H1 (cell line): ENCODE measurements at regions not wholly inside any gene's neighbourhood (a gene's known extent, or its start where the extent isn't known, plus 50 kb on each side); places are given as distances from the start of the nearest gene placed in this dataset.
A peak's percentile ranks its signal among the peaks of the same experiment; 100 is the strongest.

Source experiments
- CTCF ChIA-PET: fragments of 300-600 bp; sonication (Branson Sonifier 250); formaldehyde crosslinking; loops from one replicate; lab custom pipeline; 2021; ENCODE audit not compliant: partially characterized antibody; lab: Charles Lee
- POLR2A ChIA-PET: fragments of 300-600 bp; sonication (Branson Sonifier 250); formaldehyde crosslinking; loops from one replicate; lab custom pipeline; 2021; ENCODE audit warnings: inconsistent platforms; ENCODE audit not compliant: partially characterized antibody; lab: Charles Lee
- DNase-seq, 2 experiments: peaks; one replicate each; pipeline versions ENCODE4 v3.0.0 to v3.0.0-alpha.2; 2010 to 2022; ENCODE audit warnings: low spot score in 2 of 2, low read depth in 1 of 2, mixed read lengths in 1 of 2
- FAIRE-seq: peaks from 2 replicates; lab custom pipeline; 2011; peaks lifted over from hg19 to GRCh38; lab: Jason Lieb, UNC
- H2AFZ ChIP-seq: 2 replicates; pipeline ENCODE4 v1.8.1; 2012; ENCODE audit warnings: low read length, inconsistent platforms
- H2AK5ac ChIP-seq: 2 replicates; pipeline ENCODE4 v1.6.1; 2013; ENCODE audit warnings: low read depth, low read length
- H2BK120ac ChIP-seq: replicated peaks from 2 replicates; pipeline ENCODE3; 2013; ENCODE audit warnings: low read depth, low read length, inconsistent platforms
- H2BK12ac ChIP-seq: 2 replicates; pipeline ENCODE4 v1.6.1; 2013; ENCODE audit warnings: low read depth, low read length
- H2BK15ac ChIP-seq: 2 replicates; pipeline ENCODE4 v1.6.1; 2013; ENCODE audit warnings: low read length
- H2BK20ac ChIP-seq: 2 replicates; pipeline ENCODE4 v1.6.1; 2013; ENCODE audit warnings: low read length
- H2BK5ac ChIP-seq: 2 replicates; pipeline ENCODE4 v1.6.1; 2013; ENCODE audit warnings: low read depth, low read length
- H3K14ac ChIP-seq: 2 replicates; pipeline ENCODE4 v1.6.1; 2013; ENCODE audit warnings: inconsistent platforms; ENCODE audit not compliant: insufficient read length
- H3K18ac ChIP-seq: 2 replicates; pipeline ENCODE4 v1.6.1; 2013; ENCODE audit warnings: low read length; ENCODE audit errors: extremely low read depth
- H3K23ac ChIP-seq: 2 replicates; pipeline ENCODE4 v1.6.1; 2013; ENCODE audit warnings: inconsistent platforms; ENCODE audit not compliant: insufficient read length
- H3K23me2 ChIP-seq: 2 replicates; pipeline ENCODE4 v1.6.1; 2013; ENCODE audit warnings: low read depth, low read length
- H3K27ac ChIP-seq: 2 replicates; pipeline ENCODE4 v1.6.1; 2011; ENCODE audit warnings: low read depth, low read length, inconsistent platforms
- H3K27me3 ChIP-seq, 4 experiments: replicated peaks in 1 of 4; 1 replicate in 1 of 4; 2 replicates in 3 of 4; pipeline versions ENCODE4 v1.6.1 to v1.8.1; 2011 to 2013; ENCODE audit warnings: low read length in 3 of 4, mild to moderate bottlenecking in 3 of 4, inconsistent platforms in 2 of 4, mixed read lengths in 2 of 4, moderate library complexity in 1 of 4; ENCODE audit not compliant: control insufficient read depth in 3 of 4, insufficient read depth in 3 of 4; ENCODE audit errors: extremely low read depth in 1 of 4
- H3K36me3 ChIP-seq, 4 experiments: 2 replicates each; pipeline versions ENCODE4 v1.6.1 to v1.8.1; 2011 to 2013; ENCODE audit warnings: mild to moderate bottlenecking in 4 of 4, low read length in 3 of 4, moderate library complexity in 2 of 4, control low read depth in 1 of 4, inconsistent platforms in 1 of 4; ENCODE audit not compliant: insufficient read depth in 4 of 4, control insufficient read depth in 2 of 4
- H3K4ac ChIP-seq: replicated peaks from 2 replicates; pipeline ENCODE3; 2013; ENCODE audit warnings: low read length, low read depth, mixed read lengths, inconsistent platforms; ENCODE audit not compliant: insufficient read length
- H3K4me1 ChIP-seq, 4 experiments: replicated peaks in 1 of 4; 1 replicate in 1 of 4; 2 replicates in 3 of 4; pipeline versions ENCODE4 v1.6.1 to v1.8.1; 2011 to 2013; ENCODE audit warnings: low read length in 3 of 4, inconsistent platforms in 2 of 4, mixed read lengths in 1 of 4; ENCODE audit not compliant: insufficient read depth in 4 of 4, control insufficient read depth in 3 of 4
- H3K4me2 ChIP-seq, 2 experiments: 2 replicates each; pipeline versions ENCODE4 v1.6.1 to v1.8.1; 2011 to 2013; ENCODE audit warnings: low read depth in 2 of 2, low read length in 2 of 2, control low read depth in 1 of 2, inconsistent platforms in 1 of 2, mild to moderate bottlenecking in 1 of 2; ENCODE audit not compliant: insufficient read depth in 1 of 2
- H3K4me3 ChIP-seq, 4 experiments: fragments of 200-600, 300-600 bp in 1 of 4; sonication (generic), shearing (Covaris generic), sonication (Bioruptor Twin) in 1 of 4; 2 replicates each; pipeline versions ENCODE4 v1.5.1 to v1.8.1; 2011 to 2016; ENCODE audit warnings: low read length in 4 of 4, low read depth in 3 of 4, control low read depth in 2 of 4, inconsistent platforms in 2 of 4, mild to moderate bottlenecking in 2 of 4, mixed read lengths in 1 of 4, moderate library complexity in 1 of 4; ENCODE audit not compliant: insufficient read depth in 2 of 4; ENCODE audit errors: extremely low read depth in 1 of 4
- H3K56ac ChIP-seq: replicated peaks from 2 replicates; pipeline ENCODE3; 2013; ENCODE audit warnings: low read depth, mild to moderate bottlenecking, mixed read lengths, low read length, inconsistent platforms; ENCODE audit not compliant: insufficient read length
- H3K79me1 ChIP-seq: 2 replicates; pipeline ENCODE4 v1.6.1; 2013; ENCODE audit warnings: low read depth, low read length, control low read depth
- H3K79me2 ChIP-seq, 2 experiments: 2 replicates each; pipeline versions ENCODE4 v1.6.1 to v1.8.1; 2012 to 2013; ENCODE audit warnings: low read length in 2 of 2, mild to moderate bottlenecking in 2 of 2, inconsistent platforms in 1 of 2; ENCODE audit not compliant: insufficient read depth in 2 of 2, control insufficient read depth in 1 of 2
- H3K9ac ChIP-seq, 4 experiments: replicated peaks in 1 of 4; 1 replicate in 1 of 4; 2 replicates in 3 of 4; pipeline versions ENCODE4 v1.6.1 to v1.8.1; 2011 to 2013; ENCODE audit warnings: low read depth in 3 of 4, low read length in 3 of 4, control low read depth in 2 of 4, mild to moderate bottlenecking in 2 of 4, moderate library complexity in 2 of 4, inconsistent platforms in 1 of 4; ENCODE audit errors: extremely low read depth in 1 of 4
- H3K9me3 ChIP-seq, 2 experiments: 2 replicates each; pipeline versions ENCODE4 v1.6.1 to v1.8.1; 2012 to 2013; ENCODE audit warnings: mild to moderate bottlenecking in 2 of 2, moderate library complexity in 2 of 2, control low read depth in 1 of 2, inconsistent platforms in 1 of 2, low read depth in 1 of 2, low read length in 1 of 2, mixed read lengths in 1 of 2; ENCODE audit not compliant: insufficient read depth in 2 of 2
- H4K20me1 ChIP-seq, 2 experiments: replicated peaks in 1 of 2; 2 replicates each; pipeline versions ENCODE3 to v1.8.1; 2011 to 2013; ENCODE audit warnings: inconsistent platforms in 2 of 2, low read length in 2 of 2, mild to moderate bottlenecking in 1 of 2; ENCODE audit not compliant: insufficient read depth in 2 of 2, control insufficient read depth in 1 of 2
- H4K5ac ChIP-seq: 2 replicates; pipeline ENCODE4 v1.6.1; 2013; ENCODE audit warnings: low read length, low read depth, mixed read lengths, inconsistent platforms; ENCODE audit not compliant: insufficient read length
- H4K8ac ChIP-seq: 2 replicates; pipeline ENCODE4 v1.8.0; 2013; ENCODE audit warnings: mild to moderate bottlenecking, moderate library complexity, low read length, inconsistent platforms; ENCODE audit not compliant: insufficient read depth; ENCODE audit errors: extremely low read depth
- H4K91ac ChIP-seq: replicated peaks from 2 replicates; pipeline ENCODE3; 2013; ENCODE audit warnings: low read length, mixed read lengths, inconsistent platforms; ENCODE audit not compliant: insufficient read length
- BCL11A ChIP-seq, 2 experiments: IDR thresholded peaks; one replicate each; pipeline ENCODE4 v1.6.1; 2011; ENCODE audit warnings: low read depth in 2 of 2, low read length in 2 of 2, mild to moderate bottlenecking in 2 of 2
- GABPA ChIP-seq: IDR thresholded peaks from 2 replicates; pipeline ENCODE4 v1.6.1; 2011; ENCODE audit warnings: mild to moderate bottlenecking, low read length, moderate library complexity, borderline replicate concordance; ENCODE audit not compliant: insufficient read depth
- HDAC2 ChIP-seq, 2 experiments: fragments of 300-600 bp in 1 of 2; sonication (generic) in 1 of 2; IDR thresholded peaks; 2 replicates each; pipeline ENCODE4 v1.6.1; 2011 to 2012; ENCODE audit warnings: low read depth in 2 of 2, low read length in 2 of 2, mild to moderate bottlenecking in 2 of 2, moderate library complexity in 2 of 2, borderline replicate concordance in 1 of 2, inconsistent platforms in 1 of 2
- POLR2A ChIP-seq, 2 experiments: IDR thresholded peaks; 1 replicate in 1 of 2; 2 replicates in 1 of 2; pipeline ENCODE4 v1.6.1; 2011; ENCODE audit warnings: low read depth in 2 of 2, low read length in 2 of 2, mild to moderate bottlenecking in 2 of 2; ENCODE audit errors: control extremely low read depth in 1 of 2
- RAD21 ChIP-seq, 2 experiments: IDR thresholded peaks in 1 of 2; conservative IDR thresholded peaks in 1 of 2; 2 replicates each; pipeline ENCODE4 v1.6.1; 2011; ENCODE audit warnings: low read depth in 2 of 2, low read length in 2 of 2, improper control_type of control experiment in 1 of 2, inconsistent platforms in 1 of 2, mild to moderate bottlenecking in 1 of 2, moderate library complexity in 1 of 2
- YY1 ChIP-seq: IDR thresholded peaks from 2 replicates; pipeline ENCODE4 v1.6.1; 2011; ENCODE audit warnings: low read depth, mild to moderate bottlenecking, low read length
- WGBS, 2 experiments: shearing (Covaris generic) in 1 of 2; methylation state at CpG; one replicate each; pipeline versions ENCODE4 v1.1.6 to v1.1.7; 2013 to 2015; ENCODE audit warnings: low lambda C conversion rate in 2 of 2, mixed read lengths in 2 of 2, inconsistent platforms in 1 of 2, low coverage in 1 of 2, missing lambda C conversion rate in 1 of 2; ENCODE audit not compliant: insufficient replicate concordance in 2 of 2, insufficient coverage in 1 of 2, insufficient read length in 1 of 2; ENCODE audit errors: extremely low coverage in 1 of 2, missing lambda C conversion rate in 1 of 2; 5-methylcytosine and 5-hydroxymethylcytosine counted together

DNA sequence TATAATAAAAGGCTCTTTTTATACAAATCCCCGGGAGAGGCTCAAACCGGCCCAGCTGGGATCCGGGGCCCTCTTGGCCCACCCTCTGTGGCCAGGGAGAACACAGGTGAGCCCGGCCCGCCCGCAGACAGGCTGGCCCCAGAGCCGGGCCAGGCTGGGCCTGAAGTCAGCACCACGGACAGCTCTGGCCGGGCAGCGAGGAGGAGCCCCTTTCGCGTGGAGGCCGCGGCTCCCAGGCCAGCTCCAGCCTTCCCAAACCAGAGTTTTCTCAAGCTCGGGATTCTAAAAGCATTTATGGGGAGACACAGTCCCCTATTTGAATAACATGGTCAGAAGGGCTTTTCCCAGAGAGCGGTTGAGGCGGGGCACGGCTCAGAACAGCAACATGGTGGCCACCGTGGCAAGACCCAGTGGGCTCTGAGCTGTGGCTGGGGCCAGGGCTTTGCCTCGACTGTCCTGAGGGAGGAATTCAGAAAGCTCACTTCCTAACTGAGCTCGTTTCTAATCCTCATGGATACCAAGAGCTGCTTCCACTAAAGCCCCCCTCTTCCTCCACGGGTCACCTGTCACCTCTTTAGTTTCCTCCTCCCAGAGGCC, 115.4 kb downstream of the BRD1 start:
- POLR2A ChIA-PET, result no interaction called here

More for the DNA sequence above, 115.4 kb downstream of the BRD1 start:
- Histone ChIP-seq H2AK5ac (no peak overlapping the region), H2AFZ (no peak overlapping the region), H3K56ac (no peak overlapping the region), H3K79me1 (no peaks in the 10 kb centered on the region), H4K8ac (no peak overlapping the region), H3K4ac (no peak overlapping the region), H4K91ac (no peak overlapping the region), H3K27ac (no peak overlapping the region), H4K20me1 (peaks cover 0 to 8% of the 10 kb centered on the region in 2 experiments), H4K5ac (no peak overlapping the region), H3K27me3 (no peaks in the 10 kb centered on the region; a peak in 2 of 7 replicates), H3K36me3 (no peaks in the 10 kb centered on the region), H3K9me3 (no peaks in the 10 kb centered on the region), H2BK5ac (no peak overlapping the region), H3K9ac (no peak overlapping the region), H2BK20ac (no peak overlapping the region), H3K14ac (no peak overlapping the region), H3K79me2 (no peaks in the 10 kb centered on the region), H3K4me1 (peaks cover 0 to 5% (median 0%) of the 10 kb centered on the region in 4 experiments; a peak in 2 of 7 replicates), H2BK12ac (no peak overlapping the region), H3K18ac (no peak overlapping the region), H3K23ac (no peak overlapping the region), H3K23me2 (no peaks in the 10 kb centered on the region), H3K4me3 (no peak overlapping the region), H3K4me2 (no peak overlapping the region), H2BK120ac (no peak overlapping the region), H2BK15ac (no peak overlapping the region)
- DNase-seq (peak in 1 of 2 experiments; percentile 84), FAIRE-seq (no peak)
- TF ChIP-seq POLR2A (IDR thresholded peaks at IDR 0.05; ENCODE audit: control extremely low read depth in 1 of 2, low read depth in 2 of 2, low read length in 2 of 2), result no peak
- TF ChIP-seq RAD21 (IDR thresholded peaks at IDR 0.05 in 1 of 2, conservative IDR thresholded peaks at IDR 0.05 in 1 of 2; ENCODE audit: low read depth in 2 of 2, low read length in 2 of 2), result 0 out of 4 replicates have a peak, but pooled peaks of 1 of the 2 experiments have one; percentile 19
- TF ChIP-seq YY1, result peak; percentile 46; the same call in 1 of the 2 replicates
- peak; percentile 69; the same call in 1 of the 2 replicates for TF ChIP-seq GABPA
- 0 out of 4 replicates have a peak, but pooled peaks of 1 of the 2 experiments have one; percentile 28 for TF ChIP-seq HDAC2 (IDR thresholded peaks at IDR 0.05; ENCODE audit: borderline replicate concordance in 1 of 2, low read depth in 2 of 2, low read length in 2 of 2)
- no peak for TF ChIP-seq BCL11A (IDR thresholded peaks at IDR 0.05; ENCODE audit: low read depth in 2 of 2, low read length in 2 of 2)
- CTCF ChIA-PET, result interaction anchor here (0.8 to 2.2 kb wide), 7 partner anchors 11 to 407 kb away, joined by 3 to 14 read pairs (median 3); no protein-coding TSS in a partner anchor
- WGBS, 2 experiments, result 60% methylated on average over 22 of the region's 22 CpGs; no CpG with 5 or more reads in 1 of the 2 experiments
